Kidney (tissue), 13 donors: ENCODE measurements at regions not wholly inside any gene's neighbourhood (a gene's known extent, or its start where the extent isn't known, plus 50 kb on each side); places are given as distances from the start of the nearest gene placed in this dataset.
"Not testable (repeated sequence)": the region's sequence is repeated elsewhere in the genome, so short reads cannot be mapped to it uniquely, and the experiment has no call there.

Experiments
- DNase-seq, 5 donors: peaks; one replicate each; pipeline ENCODE4 v3.0.0-alpha.2; 2013 to 2020
- FAIRE-seq: peaks from 2 replicates; lab custom pipeline; 2012; peaks lifted over from hg19 to GRCh38; lab: Jason Lieb, UNC
- H3K27ac ChIP-seq, 2 donors: one replicate each; pipeline ENCODE4 v1.7.0; 2013; ENCODE audit warnings: low read depth in 2 of 2, low read length in 2 of 2, inconsistent platforms in 1 of 2
- H3K27me3 ChIP-seq: one replicate; pipeline ENCODE4 v1.7.1; 2013; ENCODE audit warnings: low read length, inconsistent platforms; ENCODE audit not compliant: control insufficient read depth, insufficient read depth
- H3K36me3 ChIP-seq, 3 donors: one replicate each; pipeline versions ENCODE4 v1.7.0 to v1.7.1; 2013; ENCODE audit warnings: low read length in 3 of 3, control low read depth in 1 of 3, inconsistent platforms in 1 of 3; ENCODE audit not compliant: insufficient read depth in 3 of 3, control insufficient read depth in 2 of 3
- H3K4me1 ChIP-seq, 3 donors: one replicate each; pipeline versions ENCODE4 v1.7.0 to v1.7.1; 2013; ENCODE audit warnings: low read length in 3 of 3, inconsistent platforms in 1 of 3, low read depth in 1 of 3; ENCODE audit not compliant: control insufficient read depth in 2 of 3, insufficient read depth in 2 of 3
- H3K4me3 ChIP-seq, 3 donors: one replicate each; pipeline versions ENCODE4 v1.7.0 to v1.8.1; 2013; ENCODE audit warnings: low read length in 3 of 3, control low read depth in 1 of 3, inconsistent platforms in 1 of 3
- H3K9ac ChIP-seq, 3 donors: one replicate each; pipeline versions ENCODE4 v1.7.0 to v1.7.1; 2013; ENCODE audit warnings: low read length in 3 of 3, control low read depth in 1 of 3, inconsistent platforms in 1 of 3
- H3K9me3 ChIP-seq, 3 donors: one replicate each; pipeline versions ENCODE4 v1.7.0 to v1.7.1; 2013; ENCODE audit warnings: low read length in 3 of 3, control low read depth in 1 of 3, inconsistent platforms in 1 of 3; ENCODE audit not compliant: control insufficient read depth in 2 of 3, insufficient read depth in 1 of 3
- intact Hi-C: fragments of 100-400 bp; cut with DNase I; formaldehyde crosslinking; loops from one replicate; pipeline ENCODE4 v1.11.1; 2022
- TF ChIP-seq, protein P1 (sequence below): IDR thresholded peaks from 3 replicates; pipeline ENCODE4 v1.5.1; 2012; ENCODE audit warnings: mild to moderate bottlenecking, moderate library complexity, borderline replicate concordance; ENCODE audit not compliant: insufficient read depth; ENCODE audit errors: extremely low read depth
- donor health status: control.
- donor health status: control.
- donor health status: control.
- donor health status: control.
- donor health status: control.
- donor health status: DM: yes; HTN: yes; CAD: no.
- donor health status: Normal renal cell carcinoma (clear cell type).

DNA sequence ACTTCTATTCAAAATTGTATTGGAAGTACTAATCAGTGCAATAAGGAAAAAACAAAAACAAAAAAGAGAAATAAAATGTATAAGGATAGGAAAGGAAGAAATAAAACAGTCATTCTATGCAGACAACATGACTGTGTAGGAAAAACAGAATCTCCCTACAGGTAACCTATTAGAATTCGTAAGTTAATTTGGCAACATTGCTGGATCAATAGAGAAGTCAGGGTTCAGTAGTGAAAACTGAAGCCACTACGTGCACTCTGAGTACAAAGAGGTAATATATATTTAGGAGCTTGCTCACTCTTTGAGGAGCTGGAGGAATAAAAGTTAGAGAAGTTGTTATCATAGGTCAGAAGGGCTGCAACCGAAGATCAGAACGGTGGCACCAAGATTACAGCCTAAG lies 84.0 kb upstream of the BMAL1 start:
- TF ChIP-seq, protein P1, sequence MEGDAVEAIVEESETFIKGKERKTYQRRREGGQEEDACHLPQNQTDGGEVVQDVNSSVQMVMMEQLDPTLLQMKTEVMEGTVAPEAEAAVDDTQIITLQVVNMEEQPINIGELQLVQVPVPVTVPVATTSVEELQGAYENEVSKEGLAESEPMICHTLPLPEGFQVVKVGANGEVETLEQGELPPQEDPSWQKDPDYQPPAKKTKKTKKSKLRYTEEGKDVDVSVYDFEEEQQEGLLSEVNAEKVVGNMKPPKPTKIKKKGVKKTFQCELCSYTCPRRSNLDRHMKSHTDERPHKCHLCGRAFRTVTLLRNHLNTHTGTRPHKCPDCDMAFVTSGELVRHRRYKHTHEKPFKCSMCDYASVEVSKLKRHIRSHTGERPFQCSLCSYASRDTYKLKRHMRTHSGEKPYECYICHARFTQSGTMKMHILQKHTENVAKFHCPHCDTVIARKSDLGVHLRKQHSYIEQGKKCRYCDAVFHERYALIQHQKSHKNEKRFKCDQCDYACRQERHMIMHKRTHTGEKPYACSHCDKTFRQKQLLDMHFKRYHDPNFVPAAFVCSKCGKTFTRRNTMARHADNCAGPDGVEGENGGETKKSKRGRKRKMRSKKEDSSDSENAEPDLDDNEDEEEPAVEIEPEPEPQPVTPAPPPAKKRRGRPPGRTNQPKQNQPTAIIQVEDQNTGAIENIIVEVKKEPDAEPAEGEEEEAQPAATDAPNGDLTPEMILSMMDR: no peak
- H3K4me1 ChIP-seq: no peaks in the 10 kb centered on the region
- H3K9me3 ChIP-seq: peaks cover 0 to 8% (median 0%) of the 10 kb centered on the region in 3 donors
- no peak overlapping the region for H3K27ac ChIP-seq
- FAIRE-seq (no peak), DNase-seq (no peak)
- intact Hi-C loops: no loop called here
- no peaks in the 10 kb centered on the region for H3K36me3 ChIP-seq
- H3K9ac ChIP-seq: no peak overlapping the region
- no peak overlapping the region for H3K4me3 ChIP-seq
- H3K27me3 ChIP-seq: no peaks in the 10 kb centered on the region

DNA sequence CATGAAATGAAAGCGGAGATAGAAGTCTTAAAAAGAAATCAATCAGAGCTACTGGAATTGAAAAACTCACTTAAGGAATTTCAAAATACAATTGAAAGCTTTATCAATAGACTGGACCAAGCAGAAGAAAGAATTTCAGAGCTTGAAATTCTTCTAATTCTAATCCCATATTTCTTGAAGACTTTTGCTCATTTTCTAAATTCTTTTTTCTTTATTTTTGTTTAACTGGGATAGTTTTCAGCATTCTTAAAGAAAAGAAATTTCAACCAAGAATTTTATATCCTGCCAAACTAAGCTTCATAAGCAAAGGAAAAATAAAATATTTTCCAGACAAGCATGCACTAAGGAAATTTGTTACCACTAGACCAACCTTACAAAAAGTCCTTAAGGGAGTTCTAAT lies 80.2 kb upstream of the BMAL1 start:
- H3K27me3 ChIP-seq, DNase-seq, intact Hi-C loops, FAIRE-seq, H3K9ac ChIP-seq, H3K27ac ChIP-seq, H3K36me3 ChIP-seq, H3K4me3 ChIP-seq, H3K4me1 ChIP-seq: not testable (repeated sequence)
- peaks cover 0 to 12% (median 0%) of the 10 kb centered on the region in 3 donors for H3K9me3 ChIP-seq

GRCh38 chr11:13205486-13205885 lies 72.1 kb upstream of the BMAL1 start:
- intact Hi-C loops: no loop called here
- Histone ChIP-seq H3K27me3 (no peaks in the 10 kb centered on the region), H3K4me1 (no peaks in the 10 kb centered on the region), H3K4me3 (no peak overlapping the region), H3K36me3 (no peaks in the 10 kb centered on the region), H3K9ac (no peak overlapping the region), H3K27ac (no peak overlapping the region), H3K9me3 (peaks cover 0 to 5% (median 0%) of the 10 kb centered on the region in 3 donors)
- TF ChIP-seq, protein P1: no peak
- no peak for DNase-seq
- FAIRE-seq: no peak

DNA sequence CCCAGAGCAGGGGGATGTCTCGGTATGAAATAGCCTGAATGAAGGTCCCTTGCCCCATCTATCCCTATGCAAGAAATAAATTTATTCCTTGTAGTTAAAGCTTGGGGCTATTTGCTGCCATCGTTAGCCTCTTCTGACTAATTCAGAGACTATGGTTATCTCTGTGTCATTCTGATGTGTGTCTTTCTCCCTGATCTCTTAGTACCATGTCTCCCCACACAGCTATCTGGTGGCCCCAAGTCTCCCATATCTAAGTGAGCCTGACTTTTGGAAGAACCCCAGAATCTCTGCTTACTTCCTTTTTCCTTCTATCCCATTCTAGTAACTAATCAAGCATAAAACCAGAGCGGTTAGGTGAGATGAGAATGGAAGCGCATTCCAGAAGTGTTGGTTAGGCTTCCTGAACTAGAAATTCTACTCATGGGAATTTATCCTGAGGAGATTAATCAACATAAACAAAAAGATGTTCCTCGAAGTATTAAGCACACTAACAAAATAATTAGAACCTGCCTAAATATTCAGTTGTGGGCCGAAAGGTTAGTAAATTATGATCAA lies 71.4 kb upstream of the BMAL1 start:
- TF ChIP-seq, protein P1: no peak

More for the DNA sequence above, 71.4 kb upstream of the BMAL1 start:
- Histone ChIP-seq H3K9me3 (peaks cover 0 to 2% (median 0%) of the 10 kb centered on the region in 3 donors), H3K9ac (no peak overlapping the region), H3K4me1 (no peaks in the 10 kb centered on the region), H3K4me3 (no peak overlapping the region), H3K27ac (no peak overlapping the region), H3K36me3 (no peaks in the 10 kb centered on the region), H3K27me3 (no peaks in the 10 kb centered on the region)
- FAIRE-seq (no peak), DNase-seq (no peak)
- intact Hi-C loops: no loop called here
